ENCODE measurements at regions not wholly inside any gene's neighbourhood (a gene's known extent, or its start where the extent isn't known, plus 50 kb on each side); places are given as distances from the start of the nearest gene placed in this dataset.
"Not testable (repeated sequence)": the region's sequence is repeated elsewhere in the genome, so short reads cannot be mapped to it uniquely, and the experiment has no call there.

DNA sequence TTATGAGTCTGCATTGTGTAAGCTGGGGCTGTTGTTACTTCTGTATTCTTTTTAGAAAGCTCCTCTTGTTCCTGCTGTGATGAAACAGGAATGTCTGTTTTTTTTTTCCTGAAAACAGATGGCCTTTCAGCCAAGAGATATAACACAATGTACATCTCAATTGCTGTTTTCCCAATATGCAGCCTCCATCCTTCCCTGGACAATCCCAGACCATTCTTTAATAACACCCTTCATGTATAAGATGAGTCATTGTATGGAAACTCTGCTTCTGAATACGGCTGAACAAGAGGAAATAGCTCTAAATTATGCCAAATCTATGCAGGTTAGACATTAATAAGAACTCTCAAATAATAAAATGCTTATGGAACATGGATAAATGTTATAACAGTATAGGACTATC lies 60.2 kb upstream of the LRRC4C start:
- no peak for DNase-seq (ENCODE audit: low spot score)

DNA sequence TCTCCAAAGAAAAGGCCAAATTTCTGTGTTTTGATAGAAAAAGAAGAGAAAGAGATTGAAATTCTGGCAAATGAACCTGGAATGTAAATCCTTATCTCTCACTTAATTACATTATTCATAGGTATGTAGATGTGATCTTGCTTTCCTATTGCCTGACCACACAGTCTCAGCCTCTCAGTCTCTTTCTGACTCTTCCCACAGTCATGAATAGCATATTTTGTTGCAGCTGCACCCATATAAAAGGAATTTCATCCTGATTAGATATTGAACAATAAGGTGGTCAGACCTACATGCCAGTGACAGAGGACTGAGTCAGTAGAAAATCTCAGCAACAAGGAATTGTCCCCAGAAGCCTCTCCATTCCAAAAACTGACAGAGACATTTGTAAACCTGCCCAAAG lies 62.9 kb upstream of the LRRC4C start:
- DNase-seq (ENCODE audit: low spot score), result no peak

- DNase-seq (ENCODE audit: low spot score), result no peak
Observed at GRCh38 chr11:41522899-41523672, 63.6 kb upstream of the LRRC4C start.

GRCh38 chr11:41527530-41527929 lies 68.1 kb upstream of the LRRC4C start:
- no peak for DNase-seq (ENCODE audit: low spot score)

DNA sequence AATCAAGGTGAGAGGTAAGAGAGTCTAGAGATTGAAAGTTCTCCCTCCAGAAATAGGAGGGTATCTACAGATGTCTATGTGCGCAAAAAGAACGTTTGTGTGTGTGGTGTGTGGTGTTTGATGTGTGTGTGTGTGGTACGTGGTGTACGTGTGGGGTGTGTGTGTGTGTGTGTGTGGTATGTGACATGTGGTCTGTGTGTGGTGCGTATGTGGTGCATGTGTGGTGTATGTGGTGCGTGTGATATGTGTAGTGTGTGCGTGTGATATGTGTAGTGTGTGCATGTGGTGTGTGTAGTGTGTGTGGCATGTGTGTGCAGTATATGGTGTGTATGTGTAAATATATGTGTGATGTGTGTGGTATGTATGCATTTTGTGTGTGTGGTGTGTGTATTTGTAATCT lies 73.0 kb upstream of the LRRC4C start:
- DNase-seq (ENCODE audit: low spot score), result no peak

DNA sequence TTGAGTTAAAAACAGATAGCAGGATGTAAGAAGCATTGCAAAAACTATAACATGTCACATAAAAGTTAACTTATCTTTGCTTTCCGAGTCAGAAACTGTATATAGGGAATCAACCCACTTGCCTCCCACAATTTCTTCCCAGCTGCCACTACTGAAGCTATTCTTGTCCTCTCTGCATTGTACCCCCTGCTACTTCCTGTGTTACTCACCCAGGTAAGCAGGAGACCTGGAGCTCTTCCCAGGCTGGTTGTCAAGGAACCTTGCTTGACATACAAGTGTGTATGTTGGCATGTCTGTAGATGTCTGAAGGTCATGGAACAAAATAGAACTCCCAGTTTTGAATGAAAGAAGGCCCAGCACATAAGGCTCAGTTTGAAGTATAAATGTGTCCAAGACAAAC lies 74.3 kb upstream of the LRRC4C start:
- DNase-seq (ENCODE audit: low spot score), result no peak

- no peak for DNase-seq (ENCODE audit: low spot score)
Observed at GRCh38 chr11:41534391-41534790, 74.9 kb upstream of the LRRC4C start.

- DNase-seq (ENCODE audit: low spot score), result no peak
Observed at GRCh38 chr11:41534861-41535260, 75.4 kb upstream of the LRRC4C start.

- no peak for DNase-seq (ENCODE audit: low spot score)
Observed at GRCh38 chr11:41536021-41536568, 76.6 kb upstream of the LRRC4C start.

DNA sequence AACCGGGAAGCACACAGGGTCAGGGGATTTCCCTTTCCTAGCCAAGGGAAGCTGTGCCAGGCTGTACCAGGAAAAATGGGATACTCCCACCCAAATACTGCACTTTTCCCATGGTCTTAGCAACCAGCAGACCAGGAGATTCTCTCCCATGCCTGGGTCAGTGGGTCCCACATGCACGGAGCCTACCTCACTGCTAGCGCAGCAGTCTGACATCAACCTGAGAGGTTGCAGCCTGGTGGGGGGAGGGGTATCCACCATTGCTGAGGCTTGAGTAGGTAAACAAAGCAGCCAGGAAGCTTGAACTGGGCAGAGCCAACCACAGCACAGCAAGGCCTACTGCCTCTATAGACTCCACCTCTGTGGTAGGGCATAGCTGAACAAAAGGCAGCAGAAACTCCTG lies 85.5 kb upstream of the LRRC4C start:
- not testable (repeated sequence) for DNase-seq (ENCODE audit: low spot score)

DNA sequence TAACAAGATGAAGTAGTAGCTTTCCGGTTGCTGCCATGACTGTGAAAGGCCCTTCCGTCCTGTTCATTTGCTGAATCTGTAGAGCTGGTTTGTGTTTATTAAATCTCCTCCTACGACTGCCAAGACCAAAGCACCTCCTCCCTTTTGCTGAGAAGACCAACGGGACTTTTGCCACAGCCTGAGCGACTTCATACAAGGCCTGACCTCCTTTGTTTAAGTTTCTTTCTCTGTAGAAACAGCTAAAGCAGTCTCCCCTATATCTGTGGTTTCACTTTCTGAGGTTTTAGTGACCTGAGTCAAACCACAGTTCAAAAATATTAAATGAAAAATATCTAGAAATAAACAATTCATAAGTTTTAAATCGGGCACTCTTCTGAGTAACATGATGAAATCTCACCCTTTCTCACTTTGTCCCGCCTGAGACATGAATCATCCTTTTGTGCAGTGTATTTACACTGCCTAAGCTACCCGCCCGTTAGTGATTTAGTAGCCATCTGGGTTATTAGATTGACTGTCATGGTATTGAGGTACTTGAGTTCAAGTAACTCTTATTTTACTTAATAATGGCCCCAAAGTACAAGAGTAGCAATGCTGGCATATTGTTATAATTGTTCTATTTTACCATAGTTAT lies 119.1 kb upstream of the LRRC4C start:
- no peak for DNase-seq (ENCODE audit: low spot score)

DNA sequence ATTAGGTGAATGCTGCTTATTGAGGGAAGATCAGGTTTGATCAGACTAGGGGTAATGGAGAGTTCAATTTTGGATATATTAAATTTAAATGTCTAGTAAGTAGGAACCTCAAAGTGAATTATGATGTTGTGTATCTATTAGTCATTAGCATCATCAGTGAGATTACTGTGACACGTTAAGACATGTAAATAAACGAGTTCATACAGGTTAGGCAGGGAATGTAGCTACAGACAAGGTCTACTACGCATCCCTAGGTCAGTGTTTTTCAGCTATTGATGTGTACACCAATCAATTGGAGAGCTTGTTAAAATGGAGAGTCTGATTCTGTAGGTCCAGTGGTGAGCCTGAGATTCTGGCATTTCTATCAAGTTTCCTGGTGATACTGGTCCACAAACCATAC lies 120.1 kb upstream of the LRRC4C start:
- no peak for DNase-seq (ENCODE audit: low spot score)

- DNase-seq (ENCODE audit: low spot score), result no peak
Observed at GRCh38 chr11:41609511-41609910, 150.1 kb upstream of the LRRC4C start.

- DNase-seq (ENCODE audit: low spot score), result peak; percentile 13
Observed at GRCh38 chr11:41612415-41612814, 153.0 kb upstream of the LRRC4C start.

GRCh38 chr11:41613326-41613725 lies 153.9 kb upstream of the LRRC4C start:
- DNase-seq (ENCODE audit: low spot score), result no peak

- DNase-seq (ENCODE audit: low spot score), result no peak
Observed at GRCh38 chr11:41622707-41623359, 163.4 kb upstream of the LRRC4C start.

GRCh38 chr11:41659985-41660384 lies 200.5 kb upstream of the LRRC4C start:
- DNase-seq (ENCODE audit: low spot score), result no peak

- DNase-seq (ENCODE audit: low spot score), result no peak
Observed at GRCh38 chr11:41660585-41660984, 201.1 kb upstream of the LRRC4C start.

GRCh38 chr11:41665441-41666360 lies 206.2 kb upstream of the LRRC4C start:
- no peak for DNase-seq (ENCODE audit: low spot score)

DNA sequence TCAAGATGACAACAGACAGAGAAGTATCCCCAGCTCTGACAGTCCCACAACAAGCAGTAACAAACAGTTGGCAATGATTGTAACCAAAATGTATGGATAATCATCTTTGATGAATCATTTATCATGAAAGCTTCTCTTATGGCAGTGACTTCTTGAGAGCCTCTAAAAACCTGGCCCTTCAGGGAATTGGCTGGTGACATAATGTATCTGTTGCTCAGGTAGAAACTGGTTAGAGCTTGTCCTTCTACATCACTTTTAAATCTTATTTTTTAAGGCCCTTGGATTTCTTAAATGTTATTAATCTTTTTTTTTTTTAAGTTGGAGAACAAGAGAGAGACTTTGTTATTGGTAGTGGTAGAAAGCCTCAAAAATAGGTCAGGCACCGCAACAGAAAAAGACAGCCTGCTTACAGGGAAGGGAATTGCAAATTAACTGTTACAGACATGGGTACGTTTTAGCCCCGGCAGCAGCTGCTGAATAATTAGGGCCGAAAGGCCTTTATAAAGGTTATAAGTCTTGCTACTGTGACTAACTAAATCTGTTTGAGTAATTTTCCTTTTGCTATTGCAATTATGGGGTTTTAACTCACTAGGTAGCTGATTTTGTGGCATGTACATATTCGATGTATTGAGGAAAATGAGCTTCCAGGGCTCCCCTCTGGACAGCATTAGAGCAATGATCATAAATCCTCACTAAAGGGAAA lies 207.7 kb upstream of the LRRC4C start:
- DNase-seq (ENCODE audit: low spot score), result no peak

GRCh38 chr11:41675205-41675604 lies 215.8 kb upstream of the LRRC4C start:
- DNase-seq (ENCODE audit: low spot score), result no peak

All from umbilical cord (tissue), 1 donor.